Activated CD8-positive, alpha-beta T cell treated with anti-CD3 and anti-CD28 coated beads for 36 hours (primary cell): ENCODE measurements at regions not wholly inside any gene's neighbourhood (a gene's known extent, or its start where the extent isn't known, plus 50 kb on each side); places are given as distances from the start of the nearest gene placed in this dataset.

Experiments used
- ATAC-seq: fragments of 200-7000 bp; cut with Tn5 transposase; one replicate; pipeline ENCODE4 v1.10.0; 2021; ENCODE audit warnings: mild to moderate bottlenecking, moderate library complexity
- CTCF ChIA-PET: fragments of 350-600 bp; sonication (Branson Sonifier 250); formaldehyde crosslinking; loops from one replicate; lab custom pipeline; 2021; ENCODE audit warnings: antibody characterized with exemption; lab: Charles Lee
- POLR2A ChIA-PET: fragments of 350-600 bp; sonication (Branson Sonifier 250); formaldehyde crosslinking; loops from one replicate; lab custom pipeline; 2021; ENCODE audit warnings: antibody characterized with exemption; lab: Charles Lee
- DNase-seq: peaks from one replicate; pipeline ENCODE4 v3.0.0-alpha.2; 2020
- H3K27ac Mint-ChIP-seq: one replicate; pipeline ENCODE4 v1.8.0; 2021; ENCODE audit warnings: mild to moderate bottlenecking, mixed read lengths
- H3K27me3 Mint-ChIP-seq: one replicate; pipeline ENCODE4 v1.8.0; 2021; ENCODE audit warnings: mixed read lengths
- H3K36me3 Mint-ChIP-seq: one replicate; pipeline ENCODE4 v1.8.0; 2021; ENCODE audit warnings: low read depth, mixed read lengths
- H3K4me1 Mint-ChIP-seq: one replicate; pipeline ENCODE4 v1.8.0; 2021; ENCODE audit warnings: low read depth, mixed read lengths
- H3K4me3 Mint-ChIP-seq: one replicate; pipeline ENCODE4 v1.8.0; 2021; ENCODE audit warnings: mild to moderate bottlenecking, moderate library complexity, mixed read lengths
- H3K9me3 Mint-ChIP-seq: one replicate; pipeline ENCODE4 v1.8.0; 2021; ENCODE audit warnings: mixed read lengths
- CTCF ChIP-seq: fragments of 200-600 bp; IDR thresholded peaks from one replicate; pipeline ENCODE4 v1.8.0; 2022; ENCODE audit warnings: antibody characterized with exemption, mild to moderate bottlenecking
- intact Hi-C: fragments of 100-400 bp; cut with micrococcal nuclease; formaldehyde crosslinking; loops from one replicate; pipeline ENCODE4 v1.10.0; 2022

GRCh38 chr20:57908226-57908625, 198.4 kb upstream of the PMEPA1 start:
- Mint-ChIP-seq H3K36me3 (no peaks in the 10 kb centered on the region), H3K27ac (no peak overlapping the region), H3K4me1 (no peaks in the 10 kb centered on the region), H3K27me3 (peaks cover 14% of the 10 kb centered on the region), H3K9me3 (no peaks in the 10 kb centered on the region), H3K4me3 (no peak overlapping the region)
- DNase-seq (no peak), ATAC-seq (no peak)
- no peak for TF ChIP-seq CTCF
- CTCF ChIA-PET: interaction anchor here (0.9 kb wide), 1 partner anchor 17 kb away, joined by 3 read pairs; no protein-coding TSS in a partner anchor
- POLR2A ChIA-PET: no interaction called here
- intact Hi-C loops: no loop called here

GRCh38 chr20:57907131-57908000, 197.6 kb upstream of the PMEPA1 start:
- TF ChIP-seq CTCF: no peak
- CTCF ChIA-PET: interaction anchor here (0.6 kb wide), 1 partner anchor 145 kb away, joined by 3 read pairs; no protein-coding TSS in a partner anchor
- H3K9me3 Mint-ChIP-seq: no peaks in the 10 kb centered on the region
- no peaks in the 10 kb centered on the region for H3K36me3 Mint-ChIP-seq
- no peak overlapping the region for H3K27ac Mint-ChIP-seq
- ATAC-seq (no peak), DNase-seq (no peak)
- intact Hi-C loops: no loop called here
- H3K4me3 Mint-ChIP-seq: no peak overlapping the region
- no peaks in the 10 kb centered on the region for H3K4me1 Mint-ChIP-seq
- peaks cover 14% of the 10 kb centered on the region for H3K27me3 Mint-ChIP-seq
- POLR2A ChIA-PET: no interaction called here

- Mint-ChIP-seq H3K27me3 (peaks cover 11% of the 10 kb centered on the region), H3K4me1 (no peaks in the 10 kb centered on the region), H3K4me3 (no peak overlapping the region), H3K36me3 (no peaks in the 10 kb centered on the region), H3K27ac (no peak overlapping the region), H3K9me3 (no peaks in the 10 kb centered on the region)
- ChIA-PET CTCF (no interaction called here), POLR2A (interaction anchor here (1.1 kb wide), 1 partner anchor 49 kb away, joined by 3 read pairs; no protein-coding TSS in a partner anchor)
- ATAC-seq: no peak
- no peak for DNase-seq
- TF ChIP-seq CTCF: no peak
- intact Hi-C loops: no loop called here
These were observed 195.6 kb upstream of the PMEPA1 start for GRCh38 chr20:57905448-57905847.

GRCh38 chr20:57904314-57905105, 194.7 kb upstream of the PMEPA1 start:
- intact Hi-C loops: no loop called here
- ChIA-PET CTCF (no interaction called here), POLR2A (no interaction called here)
- Mint-ChIP-seq H3K27me3 (peaks cover 11% of the 10 kb centered on the region), H3K4me3 (no peak overlapping the region), H3K36me3 (no peaks in the 10 kb centered on the region), H3K9me3 (no peaks in the 10 kb centered on the region), H3K4me1 (no peaks in the 10 kb centered on the region), H3K27ac (no peak overlapping the region)
- DNase-seq (no peak), ATAC-seq (no peak)
- no peak for TF ChIP-seq CTCF

- no peak for DNase-seq
- Mint-ChIP-seq H3K36me3 (no peaks in the 10 kb centered on the region), H3K27ac (no peak overlapping the region), H3K4me1 (no peaks in the 10 kb centered on the region), H3K4me3 (no peak overlapping the region), H3K27me3 (peaks cover 14% of the 10 kb centered on the region), H3K9me3 (no peaks in the 10 kb centered on the region)
- intact Hi-C loops: no loop called here
- TF ChIP-seq CTCF: no peak
- ChIA-PET POLR2A (no interaction called here), CTCF (no interaction called here)
- ATAC-seq: peak; percentile 47
These were observed 192.7 kb upstream of the PMEPA1 start for GRCh38 chr20:57902473-57902872.
